D721Med (cell line): ENCODE measurements at regions not wholly inside any gene's neighbourhood (a gene's known extent, or its start where the extent isn't known, plus 50 kb on each side); places are given as distances from the start of the nearest gene placed in this dataset.

Experiments
- DNase-seq: peaks from one replicate; pipeline ENCODE4 v3.0.0; 2011; ENCODE audit warnings: low spot score; ENCODE audit not compliant: insufficient read length
- FAIRE-seq: peaks from 2 replicates; lab custom pipeline; 2011; peaks lifted over from hg19 to GRCh38; lab: Jason Lieb, UNC
- CTCF ChIP-seq: IDR thresholded peaks from 2 replicates; pipeline ENCODE4 v1.5.1; 2012; ENCODE audit warnings: mild to moderate bottlenecking, control low read depth; ENCODE audit not compliant: insufficient read depth; ENCODE audit errors: missing control alignments

DNA sequence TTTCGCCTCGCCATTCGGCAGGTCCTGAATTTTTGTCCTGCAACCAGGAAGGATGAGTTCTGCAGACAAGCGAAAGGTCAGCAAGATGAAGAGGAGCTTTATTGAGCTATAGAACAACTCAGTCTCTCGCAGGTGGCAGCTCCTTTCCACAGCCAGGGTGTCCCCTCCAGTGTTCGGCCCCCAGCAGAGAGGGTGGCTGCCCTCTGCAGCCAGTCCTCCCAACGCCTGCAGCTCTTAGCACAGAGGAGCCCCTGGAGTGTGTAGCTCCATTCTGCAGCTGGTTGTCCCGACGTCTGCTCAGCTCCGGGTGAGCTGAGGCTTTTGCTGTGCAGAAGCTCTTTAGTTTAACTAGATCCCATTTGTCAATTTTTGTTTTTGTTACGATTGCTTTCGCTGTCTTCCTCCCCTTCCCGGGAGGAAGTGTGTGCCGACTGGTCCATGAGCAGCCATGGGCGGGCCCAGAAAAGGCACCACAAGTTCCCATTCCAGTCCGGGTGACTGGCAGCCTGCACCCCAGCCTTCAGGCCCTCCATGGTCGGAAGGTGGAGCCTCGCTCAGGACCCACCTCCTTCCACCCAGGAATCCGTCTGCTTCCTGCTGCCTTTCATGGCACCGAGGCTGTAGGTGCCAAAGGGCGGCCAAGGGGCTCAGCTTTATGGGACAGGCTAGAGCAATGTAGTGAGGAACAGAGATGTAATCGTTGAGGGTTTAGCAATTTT is 497.8 kb upstream of the CNTN4 start:
- FAIRE-seq (no peak), DNase-seq (no peak)
- no peak for TF ChIP-seq CTCF

DNA sequence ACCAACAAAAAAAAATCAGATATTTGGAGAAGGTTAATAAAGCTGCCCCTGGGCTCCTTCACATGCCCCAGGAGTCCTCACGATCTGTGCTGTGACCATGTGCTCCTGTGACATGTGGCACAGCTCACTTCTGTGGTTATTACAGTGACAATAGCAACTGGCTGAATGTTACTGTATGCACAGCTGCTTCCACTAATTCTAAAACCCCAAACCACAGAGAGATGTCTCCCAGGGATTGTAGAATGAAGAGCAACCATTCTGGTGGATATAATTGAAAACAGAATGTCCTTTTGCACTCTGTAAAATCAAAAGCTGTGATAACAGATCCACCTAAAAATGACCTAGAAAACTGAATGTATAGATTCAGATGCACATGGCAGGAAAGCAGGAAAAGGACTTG is 489.2 kb upstream of the CNTN4 start:
- DNase-seq: no peak

GRCh38 chr3:1611824-1612223 is 486.8 kb upstream of the CNTN4 start:
- FAIRE-seq (no peak), DNase-seq (no peak)
- TF ChIP-seq CTCF: no peak

More for the DNA sequence above, 489.2 kb upstream of the CNTN4 start:
- TF ChIP-seq CTCF: no peak
- no peak for FAIRE-seq

DNA sequence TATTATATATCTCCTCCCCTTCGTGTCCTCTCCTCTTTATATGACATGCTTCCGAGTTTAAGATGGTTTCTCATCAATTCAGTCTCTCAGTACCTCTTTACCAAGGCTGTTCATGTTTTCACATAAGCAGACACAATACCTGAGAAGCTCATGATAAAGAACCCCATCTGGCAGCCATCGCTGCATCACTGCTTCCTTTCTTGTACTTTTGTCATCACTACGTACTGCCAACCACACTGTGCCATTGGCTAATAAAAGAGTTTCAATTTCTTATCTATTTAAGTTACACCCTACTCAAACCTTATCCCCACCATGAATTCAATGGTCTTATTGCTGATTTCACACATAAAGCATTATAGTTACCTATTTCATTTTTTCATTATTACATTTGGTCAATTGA is 484.7 kb upstream of the CNTN4 start:
- FAIRE-seq (no peak), DNase-seq (no peak)
- TF ChIP-seq CTCF: no peak

DNA sequence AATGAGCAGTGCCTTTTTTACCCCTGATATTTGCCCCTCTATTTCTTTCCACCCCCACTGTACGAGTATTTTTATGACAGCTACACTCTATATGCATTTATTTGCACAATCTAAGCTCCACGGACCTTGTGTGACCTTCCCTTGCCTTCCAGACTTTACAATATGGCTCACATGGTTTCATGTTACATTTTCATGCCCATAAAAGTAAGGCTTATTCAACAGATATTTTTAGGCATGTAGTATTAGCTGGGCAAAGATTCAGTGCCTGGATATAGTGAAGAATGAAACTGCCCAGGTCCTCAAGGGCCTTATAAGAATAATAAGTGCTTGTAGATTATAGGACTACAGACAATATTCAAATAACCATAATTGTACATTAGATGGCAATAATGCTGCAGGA is 481.9 kb upstream of the CNTN4 start:
- no peak for DNase-seq
- TF ChIP-seq CTCF: no peak
- no peak for FAIRE-seq

DNA sequence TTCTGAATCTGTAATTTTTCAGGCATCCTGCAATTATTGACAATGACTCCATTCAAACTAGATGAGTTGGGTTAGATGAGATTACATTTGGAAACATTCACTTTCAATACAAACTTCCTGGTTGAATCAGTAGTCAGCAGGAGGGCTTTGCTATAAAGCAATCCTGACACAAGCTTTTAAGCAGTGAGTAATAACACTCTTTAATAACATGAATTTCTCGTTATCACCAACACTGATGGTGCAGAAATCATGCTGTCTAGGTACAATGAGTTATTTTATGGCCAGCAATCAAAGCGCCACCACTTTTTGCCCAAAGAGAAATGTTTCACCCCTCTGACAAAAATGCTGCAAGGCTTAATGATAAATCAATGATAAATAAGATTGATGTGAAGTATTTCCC is 474.8 kb upstream of the CNTN4 start:
- no peak for FAIRE-seq
- no peak for TF ChIP-seq CTCF
- DNase-seq: no peak

DNA sequence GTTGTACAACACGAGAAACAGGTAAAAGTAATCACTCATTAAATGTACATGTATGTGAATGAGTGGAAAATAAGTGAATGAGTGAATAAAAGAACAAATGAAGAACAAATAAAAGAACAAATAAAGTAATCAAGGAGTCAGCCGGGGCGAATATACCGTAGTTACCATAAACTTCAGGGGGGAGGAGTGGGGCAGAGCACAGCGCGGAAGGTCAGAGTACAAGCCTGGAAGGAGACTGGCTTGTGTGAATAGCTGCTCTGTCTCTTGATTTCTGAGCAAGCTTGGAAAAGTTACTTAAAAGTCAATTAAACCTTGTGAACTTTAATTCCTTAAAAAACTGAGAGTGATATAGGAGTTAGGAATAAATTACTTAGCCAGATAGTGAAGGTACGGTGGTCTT is 466.5 kb upstream of the CNTN4 start:
- no peak for TF ChIP-seq CTCF
- no peak for FAIRE-seq
- no peak for DNase-seq
